Thyroid gland (tissue), 4 donors: ENCODE measurements at regions not wholly inside any gene's neighbourhood (a gene's known extent, or its start where the extent isn't known, plus 50 kb on each side); places are given as distances from the start of the nearest gene placed in this dataset.

ENCODE experiments used
- DNase-seq, 2 donors: peaks; one replicate each; pipeline ENCODE4 v3.0.0-alpha.2; 2019
- H3K27ac ChIP-seq, 3 donors: fragments of 200-600 bp; sonication (generic); 1 replicate in 2 of 3; 2 replicates in 1 of 3; pipeline ENCODE4 v1.5.1; 2016 to 2019; ENCODE audit warnings: mild to moderate bottlenecking in 1 of 3, moderate library complexity in 1 of 3
- H3K27me3 ChIP-seq: fragments of 200-600 bp; sonication (generic); one replicate; pipeline ENCODE4 v1.5.1; 2019
- H3K36me3 ChIP-seq, 2 donors: fragments of 200-600 bp; sonication (generic); one replicate each; pipeline ENCODE4 v1.5.1; 2016 to 2019
- H3K4me1 ChIP-seq, 2 donors: fragments of 200-600 bp; sonication (generic); one replicate each; pipeline ENCODE4 v1.5.1; 2017 to 2019
- H3K4me3 ChIP-seq, 3 donors: fragments of 200-600 bp; sonication (generic); replicated peaks in 1 of 3; 1 replicate in 2 of 3; 2 replicates in 1 of 3; pipeline ENCODE4 v1.5.1; 2016; ENCODE audit warnings: mild to moderate bottlenecking in 1 of 3
- H3K9me3 ChIP-seq: fragments of 200-600 bp; sonication (generic); one replicate; pipeline ENCODE4 v1.5.1; 2017
- POLR2A ChIP-seq, 2 donors: fragments of 450-650 bp; IDR thresholded peaks; one replicate each; pipeline ENCODE4 v1.6.1; 2017; ENCODE audit warnings: antibody characterized with exemption in 2 of 2, mild to moderate bottlenecking in 2 of 2, moderate library complexity in 1 of 2
- WGBS, 2 donors: methylation state at CpG; one replicate each; pipeline ENCODE4 v1.1.5; 2017; 5-methylcytosine and 5-hydroxymethylcytosine counted together
- intact Hi-C: fragments of 100-400 bp; cut with DNase I; formaldehyde crosslinking; loops from one replicate; pipeline ENCODE4 v1.15.1; 2023
- TF ChIP-seq, protein P1 (sequence below), 6 experiments: fragments of 200-600 bp in 3 of 6; fragments of 450-650 bp in 3 of 6; sonication (generic) in 3 of 6; IDR thresholded peaks; one replicate each; pipeline ENCODE4 v1.5.1; 2016 to 2019; ENCODE audit warnings: antibody characterized with exemption in 6 of 6, mild to moderate bottlenecking in 2 of 6, inconsistent platforms in 1 of 6, moderate library complexity in 1 of 6

DNA sequence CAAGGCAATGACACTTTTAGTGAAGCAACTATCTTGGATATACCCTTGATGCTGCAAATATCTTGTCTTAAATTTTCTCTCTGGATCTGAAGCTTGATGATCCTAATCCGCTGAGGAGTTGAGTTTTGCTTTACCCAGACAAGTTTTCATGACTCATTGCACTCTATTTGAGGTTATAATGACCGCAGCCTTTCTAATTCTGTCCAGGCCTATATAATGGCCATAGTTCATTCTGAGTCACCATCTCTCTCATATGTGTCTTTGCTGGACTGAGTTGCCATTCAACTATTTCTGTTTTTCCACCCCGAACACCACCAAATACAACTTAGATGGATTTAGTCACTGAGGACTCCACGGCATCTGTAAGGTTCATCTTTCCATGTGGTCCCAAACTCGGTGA, 802.1 kb upstream of the FAM98A start:
- intact Hi-C loops: no loop called here
- Histone ChIP-seq H3K9me3 (no peaks in the 10 kb centered on the region), H3K27me3 (no peaks in the 10 kb centered on the region), H3K27ac (no peak overlapping the region), H3K4me3 (no peak overlapping the region), H3K36me3 (no peaks in the 10 kb centered on the region), H3K4me1 (no peaks in the 10 kb centered on the region)
- DNase-seq: no peak
- no peak for TF ChIP-seq POLR2A (IDR thresholded peaks at IDR 0.05)
- 87 to 93% methylated on average over 5 of the region's 5 CpGs for WGBS, 2 donors

DNA sequence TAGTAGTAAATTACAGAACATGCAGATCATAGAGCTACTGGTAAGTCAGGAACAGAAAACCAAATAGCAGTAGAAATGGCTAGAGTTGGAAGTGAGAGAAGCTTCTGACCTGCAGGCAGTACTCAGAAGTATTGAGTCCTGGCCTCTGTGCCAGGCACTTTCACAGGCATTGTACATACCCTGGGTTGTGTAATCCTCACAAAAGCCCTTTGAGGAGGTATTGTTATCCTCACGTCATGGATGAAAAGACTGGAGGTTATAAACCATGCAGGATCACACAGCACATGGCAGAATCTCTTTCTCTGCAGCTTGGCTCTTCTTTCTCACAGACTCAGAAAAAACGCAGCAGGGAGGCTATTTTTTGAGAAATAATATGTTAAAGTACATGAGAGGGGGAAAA, 789.3 kb upstream of the FAM98A start:
- intact Hi-C loops: no loop called here
- DNase-seq: no peak
- H3K36me3 ChIP-seq: no peaks in the 10 kb centered on the region
- TF ChIP-seq POLR2A (IDR thresholded peaks at IDR 0.05): no peak
- TF ChIP-seq, protein P1, sequence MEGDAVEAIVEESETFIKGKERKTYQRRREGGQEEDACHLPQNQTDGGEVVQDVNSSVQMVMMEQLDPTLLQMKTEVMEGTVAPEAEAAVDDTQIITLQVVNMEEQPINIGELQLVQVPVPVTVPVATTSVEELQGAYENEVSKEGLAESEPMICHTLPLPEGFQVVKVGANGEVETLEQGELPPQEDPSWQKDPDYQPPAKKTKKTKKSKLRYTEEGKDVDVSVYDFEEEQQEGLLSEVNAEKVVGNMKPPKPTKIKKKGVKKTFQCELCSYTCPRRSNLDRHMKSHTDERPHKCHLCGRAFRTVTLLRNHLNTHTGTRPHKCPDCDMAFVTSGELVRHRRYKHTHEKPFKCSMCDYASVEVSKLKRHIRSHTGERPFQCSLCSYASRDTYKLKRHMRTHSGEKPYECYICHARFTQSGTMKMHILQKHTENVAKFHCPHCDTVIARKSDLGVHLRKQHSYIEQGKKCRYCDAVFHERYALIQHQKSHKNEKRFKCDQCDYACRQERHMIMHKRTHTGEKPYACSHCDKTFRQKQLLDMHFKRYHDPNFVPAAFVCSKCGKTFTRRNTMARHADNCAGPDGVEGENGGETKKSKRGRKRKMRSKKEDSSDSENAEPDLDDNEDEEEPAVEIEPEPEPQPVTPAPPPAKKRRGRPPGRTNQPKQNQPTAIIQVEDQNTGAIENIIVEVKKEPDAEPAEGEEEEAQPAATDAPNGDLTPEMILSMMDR (IDR thresholded peaks at IDR 0.05): no peak
- H3K4me1 ChIP-seq: no peaks in the 10 kb centered on the region
- WGBS, 2 donors: 65 to 74% methylated on average over 2 of the region's 2 CpGs
- no peaks in the 10 kb centered on the region for H3K27me3 ChIP-seq
- H3K4me3 ChIP-seq: no peak overlapping the region
- no peak overlapping the region for H3K27ac ChIP-seq
- H3K9me3 ChIP-seq: no peaks in the 10 kb centered on the region

DNA sequence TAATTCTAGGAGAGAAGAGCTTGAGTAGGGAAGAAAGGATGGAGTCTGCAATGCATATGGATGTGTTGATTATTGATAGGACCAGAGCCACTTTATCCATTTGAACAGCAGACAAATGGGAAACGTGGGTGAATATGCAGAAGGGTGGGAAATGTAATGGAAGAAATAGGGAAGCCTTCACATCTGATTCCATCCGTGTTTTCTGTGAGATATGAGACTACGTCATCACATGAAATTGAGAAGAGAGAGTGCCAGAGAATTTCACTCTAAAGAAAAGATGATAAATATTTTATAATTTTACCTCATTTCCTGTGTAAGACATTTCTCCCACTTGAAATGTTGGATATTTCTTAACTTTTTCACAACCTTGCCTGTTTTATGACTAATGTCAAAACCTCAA, 788.4 kb upstream of the FAM98A start:
- H3K9me3 ChIP-seq: no peaks in the 10 kb centered on the region
- no peak overlapping the region for H3K4me3 ChIP-seq
- WGBS, 2 donors: 77 to 84% methylated on average over 3 of the region's 3 CpGs
- H3K4me1 ChIP-seq: no peaks in the 10 kb centered on the region
- no peak overlapping the region for H3K27ac ChIP-seq
- no peaks in the 10 kb centered on the region for H3K27me3 ChIP-seq
- intact Hi-C loops: no loop called here
- DNase-seq: no peak
- TF ChIP-seq, protein P1 (IDR thresholded peaks at IDR 0.05): no peak
- no peak for TF ChIP-seq POLR2A (IDR thresholded peaks at IDR 0.05)
- H3K36me3 ChIP-seq: no peaks in the 10 kb centered on the region

DNA sequence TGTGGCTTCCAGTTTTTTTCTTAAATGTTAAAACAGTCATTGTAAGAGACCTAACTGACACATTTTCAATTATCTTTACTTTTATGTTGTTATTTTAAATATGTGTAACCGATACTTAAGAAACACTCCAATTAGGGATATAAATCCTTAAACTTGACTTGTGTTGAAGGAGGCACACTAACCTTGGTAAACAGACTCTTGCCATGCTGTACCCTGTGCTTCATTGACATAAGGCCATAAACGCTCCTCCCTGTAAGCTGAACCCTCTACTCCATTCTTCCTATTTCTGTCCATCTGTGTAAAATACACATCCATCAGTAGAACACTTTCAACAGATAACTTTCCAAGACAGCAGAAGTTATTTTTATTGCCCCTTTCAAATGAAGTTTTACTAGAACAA, 780.5 kb upstream of the FAM98A start:
- no peaks in the 10 kb centered on the region for H3K27me3 ChIP-seq
- no peak for TF ChIP-seq POLR2A (IDR thresholded peaks at IDR 0.05)
- TF ChIP-seq, protein P1 (IDR thresholded peaks at IDR 0.05): no peak
- no peaks in the 10 kb centered on the region for H3K4me1 ChIP-seq
- no peaks in the 10 kb centered on the region for H3K9me3 ChIP-seq
- no peak for DNase-seq
- H3K4me3 ChIP-seq: no peak overlapping the region
- H3K36me3 ChIP-seq: no peaks in the 10 kb centered on the region
- intact Hi-C loops: no loop called here
- H3K27ac ChIP-seq: no peak overlapping the region
- 84% methylated on average over 2 of the region's 2 CpGs for WGBS, 2 donors

DNA sequence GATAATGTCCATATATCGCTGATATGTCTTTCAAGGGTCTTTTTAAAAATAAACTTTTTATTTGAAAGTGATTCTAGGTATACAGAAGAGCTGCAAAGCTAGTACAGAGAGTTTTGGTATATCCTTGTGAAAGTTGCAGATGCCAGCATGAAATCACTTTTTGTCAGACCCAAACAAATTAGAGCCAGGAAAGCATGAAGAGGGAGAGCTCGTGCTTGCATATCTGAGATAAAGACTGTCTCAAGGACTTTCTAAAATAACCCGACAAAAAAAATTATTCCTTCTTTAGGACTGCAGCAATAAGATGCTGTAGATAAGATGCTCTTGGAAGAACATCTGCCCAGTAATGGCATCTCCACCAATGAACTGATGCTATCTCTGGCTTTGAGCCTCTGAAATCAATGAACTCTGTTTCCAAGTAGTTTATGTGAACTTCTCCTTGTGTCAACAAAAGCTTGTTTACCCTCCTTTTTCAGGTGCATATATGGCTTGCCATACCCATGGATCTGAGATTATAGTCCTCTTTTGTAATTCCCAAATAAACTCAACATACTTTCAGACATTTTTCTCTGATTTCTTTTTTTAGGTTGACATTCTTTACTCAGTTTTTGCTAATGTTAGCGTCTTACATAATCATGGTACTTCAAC, 774.6 kb upstream of the FAM98A start:
- Histone ChIP-seq H3K36me3 (no peaks in the 10 kb centered on the region), H3K27me3 (no peaks in the 10 kb centered on the region), H3K27ac (no peak overlapping the region), H3K4me1 (no peaks in the 10 kb centered on the region), H3K9me3 (no peaks in the 10 kb centered on the region), H3K4me3 (no peak overlapping the region)
- WGBS, 2 donors: 40 to 43% methylated on average over 4 of the region's 4 CpGs
- DNase-seq: no peak
- TF ChIP-seq, protein P1 (IDR thresholded peaks at IDR 0.05): no peak
- no peak for TF ChIP-seq POLR2A (IDR thresholded peaks at IDR 0.05)
- intact Hi-C loops: no loop called here
